Colonic mucosa (tissue), 4 donors: ENCODE measurements at regions not wholly inside any gene's neighbourhood (a gene's known extent, or its start where the extent isn't known, plus 50 kb on each side); places are given as distances from the start of the nearest gene placed in this dataset.
"Not testable (repeated sequence)": the region's sequence is repeated elsewhere in the genome, so short reads cannot be mapped to it uniquely, and the experiment has no call there.

Experiments
- DNase-seq: peaks from one replicate; pipeline ENCODE4 v3.0.0-alpha.2; 2020
- H3K27ac ChIP-seq: fragments of 200-600 bp; one replicate; pipeline ENCODE4 v1.8.0; 2021
- H3K27me3 ChIP-seq: fragments of 200-600 bp; one replicate; pipeline ENCODE4 v1.8.0; 2021
- H3K36me3 ChIP-seq: fragments of 200-600 bp; one replicate; pipeline ENCODE4 v1.8.0; 2021
- H3K4me1 ChIP-seq: fragments of 200-600 bp; one replicate; pipeline ENCODE4 v1.8.0; 2021; ENCODE audit warnings: mild to moderate bottlenecking
- H3K4me3 ChIP-seq: fragments of 200-600 bp; one replicate; pipeline ENCODE4 v1.8.0; 2021
- H3K9ac ChIP-seq, 2 donors: one replicate each; pipeline ENCODE4 v1.7.0; 2013; ENCODE audit warnings: control low read depth in 2 of 2, low read depth in 2 of 2, low read length in 2 of 2
- H3K9me3 ChIP-seq: fragments of 200-600 bp; one replicate; pipeline ENCODE4 v1.8.0; 2021
- intact Hi-C: fragments of 100-400 bp; cut with DNase I; formaldehyde crosslinking; loops from one replicate; pipeline ENCODE4 v1.14.1; 2022
- TF ChIP-seq, protein P1 (sequence below): fragments of 200-600 bp; IDR thresholded peaks from one replicate; pipeline ENCODE4 v1.8.0; 2022; ENCODE audit warnings: antibody characterized with exemption, mild to moderate bottlenecking
- donor health status: healthy.
- donor health status: DM: no; HTN: no; CAD: no.
- donor health status: DM: no; HTN: no; CAD: no.

DNA sequence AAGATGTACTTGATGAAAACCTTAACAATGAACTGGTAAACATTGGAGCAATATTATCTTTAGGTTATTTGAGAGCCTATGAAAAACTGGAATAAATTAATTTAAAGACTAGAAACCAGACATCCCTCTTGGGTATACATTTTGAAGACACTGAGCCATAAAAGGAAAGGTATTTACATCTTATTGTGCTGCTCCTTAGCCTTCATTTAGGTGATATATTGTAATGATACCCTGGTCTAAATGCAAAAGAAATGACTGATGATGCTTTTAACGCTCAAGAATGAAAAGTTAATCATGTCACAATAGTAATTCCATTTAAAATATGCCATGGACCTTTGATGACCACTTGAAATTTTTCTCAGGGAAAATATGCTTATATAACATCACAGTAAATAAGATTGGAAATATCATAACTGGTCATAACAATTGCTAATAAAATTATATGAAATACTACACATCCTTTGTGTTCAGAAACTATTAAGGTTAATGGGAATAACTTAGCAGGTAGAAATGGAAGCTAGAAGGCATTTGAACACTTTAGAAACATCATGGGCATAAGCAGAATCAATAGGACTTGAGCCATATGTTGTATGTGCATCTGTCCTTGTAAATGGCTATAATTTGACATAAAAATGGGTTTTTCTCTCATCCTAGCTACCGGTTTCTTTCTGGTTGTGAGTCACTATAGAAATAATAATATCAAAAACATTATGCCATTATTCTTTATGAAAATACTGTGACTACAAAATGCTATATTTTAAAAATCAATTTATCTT is 979.7 kb downstream of the RAPGEF2 start:
- intact Hi-C loops: no loop called here
- Histone ChIP-seq H3K4me1 (no peaks in the 10 kb centered on the region), H3K36me3 (no peaks in the 10 kb centered on the region), H3K27me3 (no peaks in the 10 kb centered on the region), H3K27ac (no peak overlapping the region), H3K4me3 (no peak overlapping the region), H3K9me3 (no peaks in the 10 kb centered on the region), H3K9ac (no peak overlapping the region)
- no peak for DNase-seq
- TF ChIP-seq, protein P1, sequence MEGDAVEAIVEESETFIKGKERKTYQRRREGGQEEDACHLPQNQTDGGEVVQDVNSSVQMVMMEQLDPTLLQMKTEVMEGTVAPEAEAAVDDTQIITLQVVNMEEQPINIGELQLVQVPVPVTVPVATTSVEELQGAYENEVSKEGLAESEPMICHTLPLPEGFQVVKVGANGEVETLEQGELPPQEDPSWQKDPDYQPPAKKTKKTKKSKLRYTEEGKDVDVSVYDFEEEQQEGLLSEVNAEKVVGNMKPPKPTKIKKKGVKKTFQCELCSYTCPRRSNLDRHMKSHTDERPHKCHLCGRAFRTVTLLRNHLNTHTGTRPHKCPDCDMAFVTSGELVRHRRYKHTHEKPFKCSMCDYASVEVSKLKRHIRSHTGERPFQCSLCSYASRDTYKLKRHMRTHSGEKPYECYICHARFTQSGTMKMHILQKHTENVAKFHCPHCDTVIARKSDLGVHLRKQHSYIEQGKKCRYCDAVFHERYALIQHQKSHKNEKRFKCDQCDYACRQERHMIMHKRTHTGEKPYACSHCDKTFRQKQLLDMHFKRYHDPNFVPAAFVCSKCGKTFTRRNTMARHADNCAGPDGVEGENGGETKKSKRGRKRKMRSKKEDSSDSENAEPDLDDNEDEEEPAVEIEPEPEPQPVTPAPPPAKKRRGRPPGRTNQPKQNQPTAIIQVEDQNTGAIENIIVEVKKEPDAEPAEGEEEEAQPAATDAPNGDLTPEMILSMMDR: no peak

DNA sequence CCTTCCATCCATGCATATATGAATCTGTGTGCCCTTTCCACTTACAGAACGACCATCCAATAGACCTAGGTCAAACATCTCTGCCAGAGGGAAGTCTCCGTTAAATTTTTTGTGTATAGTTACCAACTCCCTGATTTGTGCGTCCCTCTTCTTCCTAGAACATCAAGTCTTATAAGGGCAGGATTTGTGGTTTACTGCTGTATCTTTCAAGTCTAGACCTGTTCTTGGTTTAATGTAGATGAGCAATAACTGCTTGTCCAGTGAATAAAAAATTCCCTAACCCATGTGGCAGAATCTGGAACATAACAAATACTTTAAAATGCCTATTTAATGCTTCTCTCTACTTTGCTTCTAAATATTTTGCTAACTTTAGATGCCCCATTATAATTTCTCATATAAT is 988.8 kb downstream of the RAPGEF2 start:
- TF ChIP-seq, protein P1: no peak
- Histone ChIP-seq H3K27ac (no peak overlapping the region), H3K27me3 (no peaks in the 10 kb centered on the region), H3K4me3 (no peak overlapping the region), H3K36me3 (no peaks in the 10 kb centered on the region), H3K4me1 (no peaks in the 10 kb centered on the region), H3K9me3 (no peaks in the 10 kb centered on the region), H3K9ac (no peak overlapping the region)
- intact Hi-C loops: no loop called here
- DNase-seq: no peak

DNA sequence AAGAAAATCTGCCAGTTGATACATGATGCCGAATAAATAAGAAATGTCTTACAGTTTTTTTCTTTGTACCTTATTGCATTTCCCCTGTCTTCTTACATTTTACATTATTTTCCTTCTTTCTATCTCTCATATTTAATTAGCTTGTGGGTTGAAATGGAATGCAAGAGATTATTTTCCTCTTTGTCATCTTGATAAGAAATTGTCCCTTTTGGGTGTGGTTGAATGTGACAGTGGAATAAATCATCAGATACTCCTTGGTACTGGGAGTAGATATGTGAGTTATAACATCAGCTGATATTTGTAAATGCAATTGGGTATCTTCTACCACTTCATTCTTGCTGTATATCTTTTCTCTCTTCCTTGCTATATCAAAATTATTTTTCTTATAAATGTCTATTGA is 997.4 kb downstream of the RAPGEF2 start:
- Histone ChIP-seq H3K4me3 (no peak overlapping the region), H3K36me3 (no peaks in the 10 kb centered on the region), H3K9ac (no peak overlapping the region), H3K27me3 (no peaks in the 10 kb centered on the region), H3K27ac (no peak overlapping the region), H3K4me1 (no peaks in the 10 kb centered on the region), H3K9me3 (no peaks in the 10 kb centered on the region)
- intact Hi-C loops: no loop called here
- DNase-seq: no peak
- TF ChIP-seq, protein P1: no peak

DNA sequence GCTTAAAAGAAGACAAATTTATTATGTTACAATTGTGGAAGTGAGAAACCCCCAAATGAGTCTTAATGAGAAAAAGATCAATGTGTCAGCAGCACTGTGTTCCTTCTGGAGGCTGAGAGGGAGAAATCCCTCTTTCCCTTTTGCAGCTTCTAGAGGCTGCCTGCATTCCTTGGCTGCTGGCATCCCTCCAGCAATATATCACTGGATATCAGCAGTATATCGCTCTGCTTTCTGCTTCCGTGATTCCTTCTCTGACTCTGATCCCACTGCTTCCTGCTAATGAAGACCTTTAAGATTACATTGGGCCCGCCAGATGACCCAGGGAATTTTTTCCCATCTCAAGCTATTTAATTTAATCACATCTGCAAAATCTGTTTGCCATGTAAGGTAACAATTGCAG is 1008.0 kb downstream of the RAPGEF2 start:
- no peaks in the 10 kb centered on the region for H3K4me1 ChIP-seq
- no peaks in the 10 kb centered on the region for H3K9me3 ChIP-seq
- no peaks in the 10 kb centered on the region for H3K27me3 ChIP-seq
- H3K27ac ChIP-seq: no peak overlapping the region
- intact Hi-C loops: no loop called here
- no peak overlapping the region for H3K9ac ChIP-seq
- TF ChIP-seq, protein P1: no peak
- no peak for DNase-seq
- H3K36me3 ChIP-seq: no peaks in the 10 kb centered on the region
- no peak overlapping the region for H3K4me3 ChIP-seq

DNA sequence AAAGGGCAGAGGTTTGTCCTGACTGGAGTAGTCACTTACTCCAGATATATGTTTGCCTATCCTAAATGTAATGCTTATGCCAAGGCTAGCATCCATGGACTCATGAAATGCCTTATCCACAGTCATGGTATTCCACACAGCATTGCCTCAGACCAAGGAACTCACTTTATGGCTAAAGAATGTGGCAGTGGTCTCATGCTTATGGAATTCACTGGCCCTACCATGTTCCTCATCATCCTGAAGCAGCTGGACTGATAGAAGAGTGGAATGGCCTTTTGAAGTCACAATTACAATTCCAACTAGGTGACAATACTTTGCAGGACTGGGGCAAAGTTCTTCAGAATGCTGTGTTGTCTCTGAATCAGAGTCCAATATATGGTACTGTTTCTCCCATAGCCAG is 1014.8 kb downstream of the RAPGEF2 start:
- no peak overlapping the region for H3K27ac ChIP-seq
- H3K9ac ChIP-seq: no peak overlapping the region
- TF ChIP-seq, protein P1: no peak
- no peaks in the 10 kb centered on the region for H3K36me3 ChIP-seq
- H3K4me3 ChIP-seq: no peak overlapping the region
- intact Hi-C loops: no loop called here
- no peak for DNase-seq
- no peaks in the 10 kb centered on the region for H3K9me3 ChIP-seq
- H3K27me3 ChIP-seq: no peaks in the 10 kb centered on the region
- no peaks in the 10 kb centered on the region for H3K4me1 ChIP-seq

DNA sequence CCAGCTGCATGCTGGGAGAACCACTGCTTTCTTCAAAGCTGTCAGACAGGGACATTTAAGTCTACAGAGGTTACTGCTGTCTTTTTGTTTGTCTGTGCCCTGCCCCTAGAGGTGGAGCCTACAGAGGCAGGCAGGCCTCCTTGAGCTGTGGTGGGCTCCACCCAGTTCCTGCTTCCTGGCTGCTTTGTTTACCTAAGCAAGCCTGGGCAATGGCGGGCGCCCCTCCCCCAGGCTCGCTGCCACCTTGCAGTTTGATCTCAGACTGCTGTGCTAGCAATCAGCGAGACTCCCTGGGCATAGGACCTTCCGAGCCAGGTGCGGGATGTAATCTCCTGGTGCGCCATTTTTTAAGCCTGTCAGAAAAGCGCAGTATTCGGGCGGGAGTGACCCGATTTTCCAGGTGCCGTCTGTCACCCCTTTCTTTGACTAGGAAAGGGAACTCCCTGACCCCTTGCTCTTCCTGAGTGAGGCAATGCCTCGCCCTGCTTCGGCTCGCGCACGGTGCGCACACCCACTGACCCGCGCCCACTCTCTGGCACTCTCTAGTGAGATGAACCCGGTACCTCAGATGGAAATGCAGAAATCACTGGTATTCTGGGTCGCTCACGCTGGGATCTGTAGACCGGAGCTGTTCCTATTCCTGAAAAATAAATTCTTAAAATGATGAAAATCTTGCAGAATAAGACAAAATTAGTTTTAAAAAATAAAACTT is 1022.9 kb downstream of the RAPGEF2 start:
- H3K9ac ChIP-seq, H3K9me3 ChIP-seq, H3K27ac ChIP-seq, H3K4me1 ChIP-seq, H3K27me3 ChIP-seq, DNase-seq, H3K36me3 ChIP-seq, H3K4me3 ChIP-seq, intact Hi-C loops: not testable (repeated sequence)
